Endothelial cell of umbilical vein (primary cell): ENCODE measurements at regions not wholly inside any gene's neighbourhood (a gene's known extent, or its start where the extent isn't known, plus 50 kb on each side); places are given as distances from the start of the nearest gene placed in this dataset.

Experiments used
- CTCF ChIP-seq, 2 donors: IDR thresholded peaks; 1 replicate in 1 of 2; 2 replicates in 1 of 2; pipeline ENCODE4 v1.5.1; 2011; ENCODE audit warnings: low read length in 2 of 2, mild to moderate bottlenecking in 2 of 2, moderate library complexity in 2 of 2, control low read depth in 1 of 2, inconsistent platforms in 1 of 2, low read depth in 1 of 2; ENCODE audit not compliant: insufficient read depth in 1 of 2; ENCODE audit errors: extremely low read depth in 1 of 2
- EZH2 ChIP-seq: IDR thresholded peaks from 2 replicates; pipeline ENCODE4 v1.6.1; 2012; ENCODE audit warnings: borderline replicate concordance, low read depth, mild to moderate bottlenecking, moderate library complexity, low read length, inconsistent platforms; ENCODE audit not compliant: severe bottlenecking
- MYC ChIP-seq: IDR thresholded peaks from one replicate; pipeline ENCODE4 v1.6.1; 2011; ENCODE audit warnings: mild to moderate bottlenecking, low read depth, low read length
- POLR2A ChIP-seq: IDR thresholded peaks from 2 replicates; pipeline ENCODE4 v1.6.1; 2012; ENCODE audit warnings: low read depth, mild to moderate bottlenecking, control low read depth, low read length
- POLR2AphosphoS5 ChIP-seq: IDR thresholded peaks from 2 replicates; pipeline ENCODE4 v1.6.1; 2012; ENCODE audit warnings: low read depth, mild to moderate bottlenecking, control low read depth, low read length, moderate library complexity; ENCODE audit not compliant: insufficient read depth

GRCh38 chr4:181264893-181265292 is 978.3 kb upstream of the TENM3 start:
- TF ChIP-seq CTCF (IDR thresholded peaks at IDR 0.05; ENCODE audit: extremely low read depth in 1 of 2, insufficient read depth in 1 of 2, low read depth in 1 of 2, low read length in 2 of 2) (no peak), POLR2AphosphoS5 (no peak), POLR2A (no peak), MYC (no peak), EZH2 (no peak)
